IgD-negative memory B cell (primary cell): ENCODE measurements at regions not wholly inside any gene's neighbourhood (a gene's known extent, or its start where the extent isn't known, plus 50 kb on each side); places are given as distances from the start of the nearest gene placed in this dataset.
A peak's percentile ranks its signal among the peaks of the same experiment; 100 is the strongest.
"Not testable (repeated sequence)": the region's sequence is repeated elsewhere in the genome, so short reads cannot be mapped to it uniquely, and the experiment has no call there.

Experiments used
- H3K27ac Mint-ChIP-seq, 3 donors: one replicate each; pipeline ENCODE4 v1.8.0; 2020 to 2022; ENCODE audit warnings: mild to moderate bottlenecking in 3 of 3, mixed read lengths in 3 of 3, moderate library complexity in 1 of 3
- H3K27me3 Mint-ChIP-seq: one replicate; pipeline ENCODE4 v1.8.0; 2021; ENCODE audit warnings: mixed read lengths
- H3K36me3 Mint-ChIP-seq: one replicate; pipeline ENCODE4 v1.8.0; 2020; ENCODE audit warnings: mild to moderate bottlenecking, mixed read lengths
- H3K4me1 Mint-ChIP-seq, 3 donors: one replicate each; pipeline ENCODE4 v1.8.0; 2020 to 2022; ENCODE audit warnings: mixed read lengths in 3 of 3, mild to moderate bottlenecking in 1 of 3
- H3K4me3 Mint-ChIP-seq, 4 donors: one replicate each; pipeline ENCODE4 v1.8.0; 2020 to 2022; ENCODE audit warnings: mild to moderate bottlenecking in 4 of 4, mixed read lengths in 4 of 4, moderate library complexity in 3 of 4
- H3K9me3 Mint-ChIP-seq, 3 donors: one replicate each; pipeline ENCODE4 v1.8.0; 2020 to 2021; ENCODE audit warnings: mixed read lengths in 3 of 3, mild to moderate bottlenecking in 1 of 3

GRCh38 chr14:23725980-23726710, 90.0 kb downstream of the DHRS2 start:
- H3K27me3 Mint-ChIP-seq, result peaks cover 10% of the 10 kb centered on the region
- no peak overlapping the region for H3K27ac Mint-ChIP-seq
- no peaks in the 10 kb centered on the region for H3K4me1 Mint-ChIP-seq

GRCh38 chr14:23727566-23728335, 91.6 kb downstream of the DHRS2 start:
- Mint-ChIP-seq H3K27ac (no peak overlapping the region), H3K4me3 (no peak overlapping the region), H3K4me1 (no peaks in the 10 kb centered on the region), H3K27me3 (peaks cover 10% of the 10 kb centered on the region), H3K9me3 (no peaks in the 10 kb centered on the region), H3K36me3 (peaks cover under 1% of the 10 kb centered on the region)

More at GRCh38 chr14:23725980-23726710, 90.0 kb downstream of the DHRS2 start:
- no peak overlapping the region for H3K4me3 Mint-ChIP-seq
- H3K9me3 Mint-ChIP-seq, result no peaks in the 10 kb centered on the region
- no peaks in the 10 kb centered on the region for H3K36me3 Mint-ChIP-seq

GRCh38 chr14:23728791-23729190, 92.6 kb downstream of the DHRS2 start:
- peaks cover 10% of the 10 kb centered on the region for H3K27me3 Mint-ChIP-seq

GRCh38 chr14:23729720-23730387, 93.7 kb downstream of the DHRS2 start:
- Mint-ChIP-seq H3K36me3 (peaks cover 3% of the 10 kb centered on the region), H3K4me3 (no peak overlapping the region), H3K4me1 (no peaks in the 10 kb centered on the region), H3K27me3 (peaks cover 10% of the 10 kb centered on the region), H3K27ac (peak overlapping the region in 1 of 3 donors; percentile 54), H3K9me3 (peaks cover 0 to 5% (median under 1%) of the 10 kb centered on the region in 3 donors)

More at GRCh38 chr14:23728791-23729190, 92.6 kb downstream of the DHRS2 start:
- peaks cover 2% of the 10 kb centered on the region for H3K36me3 Mint-ChIP-seq
- H3K4me1 Mint-ChIP-seq, result no peaks in the 10 kb centered on the region
- H3K4me3 Mint-ChIP-seq, result no peak overlapping the region
- peak overlapping the region in 1 of 3 donors; percentile 54 for H3K27ac Mint-ChIP-seq
- H3K9me3 Mint-ChIP-seq, result peaks cover 0 to 2% (median 0%) of the 10 kb centered on the region in 3 donors

GRCh38 chr14:23735394-23735793, 99.2 kb downstream of the DHRS2 start:
- no peaks in the 10 kb centered on the region for H3K4me1 Mint-ChIP-seq
- no peak overlapping the region for H3K4me3 Mint-ChIP-seq
- H3K9me3 Mint-ChIP-seq, result peaks cover 9 to 15% (median 10%) of the 10 kb centered on the region in 3 donors
- H3K27ac Mint-ChIP-seq, result no peak overlapping the region
- H3K36me3 Mint-ChIP-seq, result peaks cover 3% of the 10 kb centered on the region
- H3K27me3 Mint-ChIP-seq, result peaks cover 2% of the 10 kb centered on the region

DNA sequence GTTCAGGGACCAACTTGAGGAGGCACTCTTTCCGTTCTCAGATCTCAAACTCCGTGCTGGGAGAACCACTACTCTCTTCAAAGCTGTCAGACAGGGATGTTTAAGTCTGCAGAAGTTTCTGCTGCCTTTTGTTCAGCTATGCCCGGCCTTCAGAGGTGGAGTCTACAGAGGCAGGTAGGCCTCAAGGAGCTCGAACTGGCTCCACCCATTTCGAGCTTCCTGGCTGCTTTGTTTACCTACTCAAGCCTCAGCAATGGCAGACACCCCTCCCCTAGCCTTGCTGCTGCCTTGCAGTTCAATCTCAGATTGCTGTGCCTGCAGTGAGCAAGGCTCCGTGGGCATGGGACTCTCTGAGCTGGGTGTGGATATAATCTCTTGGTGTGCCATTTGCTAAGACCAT, 108.2 kb downstream of the DHRS2 start:
- H3K27me3 Mint-ChIP-seq, result not testable (repeated sequence)

DNA sequence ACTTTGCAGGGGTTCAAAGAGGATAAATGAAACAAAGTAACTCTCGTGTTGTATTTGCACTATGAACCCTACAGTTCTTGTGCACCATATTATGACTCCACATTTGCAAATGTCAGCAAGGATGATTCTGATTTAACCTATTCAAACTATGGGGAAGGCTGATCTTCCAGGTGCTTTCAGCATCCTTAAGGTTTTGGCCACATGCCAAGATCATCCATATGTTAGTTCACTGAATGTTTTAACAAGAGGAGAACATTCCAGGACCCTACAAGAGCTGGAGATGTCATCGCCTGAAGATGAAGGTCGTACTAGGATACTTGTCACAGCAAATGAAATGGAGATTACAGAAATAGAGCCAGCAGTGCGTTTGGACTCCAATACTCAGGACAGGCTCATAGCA, 114.2 kb downstream of the DHRS2 start:
- peaks cover 0 to 2% (median 0%) of the 10 kb centered on the region in 3 donors for H3K9me3 Mint-ChIP-seq
- H3K27ac Mint-ChIP-seq, result no peak overlapping the region
- H3K4me3 Mint-ChIP-seq, result no peak overlapping the region
- H3K36me3 Mint-ChIP-seq, result no peaks in the 10 kb centered on the region
- no peaks in the 10 kb centered on the region for H3K4me1 Mint-ChIP-seq
- H3K27me3 Mint-ChIP-seq, result peaks cover 1% of the 10 kb centered on the region

More for the DNA sequence above, 108.2 kb downstream of the DHRS2 start:
- H3K4me1 Mint-ChIP-seq, H3K36me3 Mint-ChIP-seq, H3K4me3 Mint-ChIP-seq, H3K27ac Mint-ChIP-seq: not testable (repeated sequence)
- H3K9me3 Mint-ChIP-seq, result peaks cover 6 to 11% (median 8%) of the 10 kb centered on the region in 3 donors

DNA sequence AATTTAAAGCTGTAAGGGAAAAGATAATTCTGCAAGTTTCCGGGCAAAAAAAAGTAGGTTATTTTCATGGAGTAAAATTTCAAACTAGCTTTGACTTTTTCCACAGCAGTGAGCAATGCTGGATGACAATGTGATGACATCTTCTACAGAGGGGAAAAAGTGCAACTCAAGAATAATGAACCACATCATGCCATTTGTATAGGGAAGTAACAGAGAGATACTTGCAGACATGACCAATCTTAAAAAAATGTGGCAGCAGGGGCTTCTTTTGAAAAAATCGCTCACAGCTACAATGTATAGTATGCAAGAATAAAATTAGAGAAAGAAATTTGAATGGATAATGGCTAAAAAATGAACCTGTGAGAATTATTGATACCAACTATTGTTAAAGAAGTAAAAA, 115.5 kb downstream of the DHRS2 start:
- Mint-ChIP-seq H3K27ac (no peak overlapping the region), H3K4me1 (no peaks in the 10 kb centered on the region), H3K36me3 (no peaks in the 10 kb centered on the region), H3K4me3 (no peak overlapping the region), H3K27me3 (no peaks in the 10 kb centered on the region), H3K9me3 (peaks cover 0 to 2% (median 0%) of the 10 kb centered on the region in 3 donors)

- peaks cover 0 to 4% (median 3%) of the 10 kb centered on the region in 3 donors for H3K9me3 Mint-ChIP-seq
- no peaks in the 10 kb centered on the region for H3K4me1 Mint-ChIP-seq
- H3K27ac Mint-ChIP-seq, result no peak overlapping the region
- H3K27me3 Mint-ChIP-seq, result peaks cover 8% of the 10 kb centered on the region
- no peak overlapping the region for H3K4me3 Mint-ChIP-seq
- peaks cover 1% of the 10 kb centered on the region for H3K36me3 Mint-ChIP-seq
Observed at GRCh38 chr14:23763394-23763793, 127.2 kb downstream of the DHRS2 start.

DNA sequence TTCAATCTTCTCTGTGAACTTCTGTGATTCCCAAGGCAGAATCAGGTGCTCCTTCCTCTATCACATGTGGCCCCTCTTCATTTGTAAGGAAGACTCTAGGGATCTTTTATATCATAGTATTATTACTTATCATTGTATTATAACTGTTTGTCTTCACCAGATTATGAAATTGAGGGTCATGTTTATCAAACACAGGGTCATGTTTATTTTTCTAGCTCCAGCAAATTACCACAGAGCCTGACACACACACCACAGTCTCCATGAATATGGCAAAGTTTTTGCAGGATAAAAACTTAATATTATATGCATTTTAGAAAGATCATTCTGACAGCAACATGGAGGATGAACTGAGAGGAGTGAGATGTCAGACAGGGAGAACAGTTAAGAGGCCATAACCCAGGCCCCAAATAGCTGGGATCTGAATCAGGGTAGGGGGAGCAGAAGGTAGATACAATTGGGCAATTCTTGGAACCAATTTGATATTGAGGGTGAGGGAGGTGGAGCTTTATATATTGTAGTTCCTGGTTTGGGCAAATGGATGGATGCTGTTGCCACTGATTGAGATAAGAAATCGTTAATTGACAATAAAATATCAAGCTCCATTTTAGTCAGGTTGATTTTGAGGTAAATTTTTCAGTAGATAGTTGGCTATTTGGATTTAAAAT, 130.7 kb downstream of the DHRS2 start:
- H3K27ac Mint-ChIP-seq, result no peak overlapping the region
- H3K36me3 Mint-ChIP-seq, result peaks cover 1% of the 10 kb centered on the region
- H3K9me3 Mint-ChIP-seq, result peaks cover 0 to 1% (median 0%) of the 10 kb centered on the region in 3 donors
- H3K4me1 Mint-ChIP-seq, result no peaks in the 10 kb centered on the region
- peaks cover 8% of the 10 kb centered on the region for H3K27me3 Mint-ChIP-seq
- no peak overlapping the region for H3K4me3 Mint-ChIP-seq

- not testable (repeated sequence) for H3K4me1 Mint-ChIP-seq, H3K9me3 Mint-ChIP-seq, H3K27me3 Mint-ChIP-seq, H3K36me3 Mint-ChIP-seq, H3K27ac Mint-ChIP-seq, H3K4me3 Mint-ChIP-seq
Observed at GRCh38 chr14:23769221-23769728, 133.1 kb downstream of the DHRS2 start.

GRCh38 chr14:23773981-23774380, 137.8 kb downstream of the DHRS2 start:
- H3K9me3 Mint-ChIP-seq, result no peaks in the 10 kb centered on the region
- H3K4me3 Mint-ChIP-seq, result no peak overlapping the region
- no peaks in the 10 kb centered on the region for H3K4me1 Mint-ChIP-seq
- no peak overlapping the region for H3K27ac Mint-ChIP-seq
- H3K27me3 Mint-ChIP-seq, result peaks cover 4% of the 10 kb centered on the region
- H3K36me3 Mint-ChIP-seq, result peaks cover 2% of the 10 kb centered on the region

DNA sequence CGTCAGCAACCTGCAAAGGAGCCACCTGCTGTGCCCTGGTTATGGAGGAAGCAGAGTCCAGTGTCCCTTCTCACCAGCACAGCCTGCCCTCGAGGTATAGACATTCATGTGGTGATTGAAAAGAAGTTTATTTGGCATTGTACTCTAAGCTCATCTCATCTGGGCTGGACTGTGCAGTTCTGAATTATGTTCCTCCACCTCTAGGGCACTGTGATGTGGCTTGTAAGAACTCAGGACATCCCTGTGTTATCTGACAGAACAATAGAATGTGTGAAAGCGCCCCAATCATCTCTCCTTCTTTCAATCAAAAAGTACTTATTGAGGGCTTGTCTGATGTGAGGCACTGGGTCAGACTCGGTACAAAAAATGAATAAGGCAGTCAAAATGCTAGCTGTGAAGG, 140.1 kb downstream of the DHRS2 start:
- Mint-ChIP-seq H3K36me3 (peaks cover 2% of the 10 kb centered on the region), H3K9me3 (no peaks in the 10 kb centered on the region), H3K4me3 (no peak overlapping the region), H3K27me3 (peaks cover 6% of the 10 kb centered on the region), H3K27ac (no peak overlapping the region), H3K4me1 (no peaks in the 10 kb centered on the region)

GRCh38 chr14:23785208-23785607, 149.0 kb downstream of the DHRS2 start:
- H3K4me3 Mint-ChIP-seq, result no peak overlapping the region
- peak overlapping the region in 1 of 3 donors; percentile 49 for H3K27ac Mint-ChIP-seq
- H3K4me1 Mint-ChIP-seq, result no peaks in the 10 kb centered on the region
- H3K9me3 Mint-ChIP-seq, result peaks cover 0 to 3% (median 0%) of the 10 kb centered on the region in 3 donors
- H3K36me3 Mint-ChIP-seq, result no peaks in the 10 kb centered on the region
- H3K27me3 Mint-ChIP-seq, result peaks cover 10% of the 10 kb centered on the region
